ENCODE measurements at regions not wholly inside any gene's neighbourhood (a gene's known extent, or its start where the extent isn't known, plus 50 kb on each side); places are given as distances from the start of the nearest gene placed in this dataset.

- H3K27me3 ChIP-seq = no peaks in the 10 kb centered on the region
- peak overlapping the region; percentile 50 for H3K27ac ChIP-seq
- no peak for DNase-seq (ENCODE audit: low spot score in 2 of 2)
- no peaks in the 10 kb centered on the region for H3K36me3 ChIP-seq
- peaks cover 6% of the 10 kb centered on the region for H3K9me3 ChIP-seq
- H3K4me3 ChIP-seq = peak overlapping the region; percentile 13
- H3K4me1 ChIP-seq = peaks cover 28% of the 10 kb centered on the region
- WGBS = 51% methylated on average over 7 of the region's 7 CpGs
- TF ChIP-seq POLR2A (IDR thresholded peaks at IDR 0.05) (no peak), EP300 (IDR thresholded peaks at IDR 0.05) (no peak), POLR2AphosphoS5 (IDR thresholded peaks at IDR 0.05) (no peak), CTCF (IDR thresholded peaks at IDR 0.05) (no peak)
Observed at GRCh38 chr3:59653405-59654122, 603.7 kb upstream of the CFAP20DC start.

GRCh38 chr3:59644479-59645402 lies 594.9 kb upstream of the CFAP20DC start:
- Histone ChIP-seq H3K27me3 (no peaks in the 10 kb centered on the region), H3K9me3 (no peaks in the 10 kb centered on the region), H3K4me1 (peaks cover 11% of the 10 kb centered on the region), H3K4me3 (no peak overlapping the region), H3K36me3 (no peaks in the 10 kb centered on the region), H3K27ac (no peak overlapping the region)
- WGBS = 73% methylated on average over 7 of the region's 7 CpGs
- no peak for DNase-seq (ENCODE audit: low spot score in 2 of 2)
- no peak for TF ChIP-seq EP300 (IDR thresholded peaks at IDR 0.05)
- TF ChIP-seq POLR2AphosphoS5 (IDR thresholded peaks at IDR 0.05) = no peak
- no peak for TF ChIP-seq POLR2A (IDR thresholded peaks at IDR 0.05)
- no peak for TF ChIP-seq CTCF (IDR thresholded peaks at IDR 0.05)

GRCh38 chr3:59641169-59641899 lies 591.5 kb upstream of the CFAP20DC start:
- Histone ChIP-seq H3K27me3 (no peaks in the 10 kb centered on the region), H3K4me3 (no peak overlapping the region), H3K27ac (no peak overlapping the region), H3K4me1 (peaks cover 11% of the 10 kb centered on the region), H3K36me3 (no peaks in the 10 kb centered on the region), H3K9me3 (no peaks in the 10 kb centered on the region)
- TF ChIP-seq EP300 (IDR thresholded peaks at IDR 0.05) (no peak), CTCF (IDR thresholded peaks at IDR 0.05) (no peak), POLR2AphosphoS5 (IDR thresholded peaks at IDR 0.05) (peak in 1 of 3 donors; percentile 40), POLR2A (IDR thresholded peaks at IDR 0.05) (no peak)
- 18% methylated on average over 7 of the region's 7 CpGs for WGBS
- peak in 1 of 2 donors; percentile 59 for DNase-seq (ENCODE audit: low spot score in 2 of 2)

GRCh38 chr3:59632760-59633573 lies 583.1 kb upstream of the CFAP20DC start:
- 77% methylated on average over 8 of the region's 8 CpGs for WGBS
- no peak overlapping the region for H3K4me3 ChIP-seq
- no peaks in the 10 kb centered on the region for H3K27me3 ChIP-seq
- H3K27ac ChIP-seq = no peak overlapping the region
- H3K36me3 ChIP-seq = no peaks in the 10 kb centered on the region
- TF ChIP-seq POLR2AphosphoS5 (IDR thresholded peaks at IDR 0.05) (no peak), EP300 (IDR thresholded peaks at IDR 0.05) (no peak), POLR2A (IDR thresholded peaks at IDR 0.05) (no peak), CTCF (IDR thresholded peaks at IDR 0.05) (no peak)
- no peak for DNase-seq (ENCODE audit: low spot score in 2 of 2)
- no peaks in the 10 kb centered on the region for H3K4me1 ChIP-seq
- H3K9me3 ChIP-seq = no peaks in the 10 kb centered on the region
